ENCODE measurements at regions not wholly inside any gene's neighbourhood (a gene's known extent, or its start where the extent isn't known, plus 50 kb on each side); places are given as distances from the start of the nearest gene placed in this dataset.

- in situ Hi-C loops (cut with HindIII; ENCODE audit: low sequenced_read_pairs): no loop called here
Observed at GRCh38 chr5:14019768-14020290, 75.3 kb upstream of the DNAH5 start.

- in situ Hi-C loops (cut with HindIII; ENCODE audit: low sequenced_read_pairs): no loop called here
Observed at GRCh38 chr5:14017904-14018303, 73.4 kb upstream of the DNAH5 start.

GRCh38 chr5:14016549-14016948, 72.1 kb upstream of the DNAH5 start:
- in situ Hi-C loops (cut with HindIII; ENCODE audit: low sequenced_read_pairs): no loop called here

- in situ Hi-C loops (cut with HindIII; ENCODE audit: low sequenced_read_pairs): no loop called here
Observed at GRCh38 chr5:14011089-14012020, 66.9 kb upstream of the DNAH5 start.

GRCh38 chr5:14009575-14009974, 65.1 kb upstream of the DNAH5 start:
- in situ Hi-C loops (cut with HindIII; ENCODE audit: low sequenced_read_pairs): no loop called here

GRCh38 chr5:14008819-14009311, 64.4 kb upstream of the DNAH5 start:
- in situ Hi-C loops (cut with HindIII; ENCODE audit: low sequenced_read_pairs): no loop called here

GRCh38 chr5:14006823-14007520, 62.5 kb upstream of the DNAH5 start:
- in situ Hi-C loops (cut with HindIII; ENCODE audit: low sequenced_read_pairs): no loop called here

GRCh38 chr5:14004598-14005394, 60.3 kb upstream of the DNAH5 start:
- in situ Hi-C loops (cut with HindIII; ENCODE audit: low sequenced_read_pairs): no loop called here

GRCh38 chr5:14003936-14004335, 59.4 kb upstream of the DNAH5 start:
- in situ Hi-C loops (cut with HindIII; ENCODE audit: low sequenced_read_pairs): no loop called here

GRCh38 chr5:14003513-14003912, 59.0 kb upstream of the DNAH5 start:
- in situ Hi-C loops (cut with HindIII; ENCODE audit: low sequenced_read_pairs): no loop called here

- in situ Hi-C loops (cut with HindIII; ENCODE audit: low sequenced_read_pairs): loop anchor here (5.0 to 25.0 kb wide), 2 partner anchors 289 to 539 kb away; no protein-coding TSS in a partner anchor
Observed at GRCh38 chr5:13998254-13998653, 53.8 kb upstream of the DNAH5 start.

GRCh38 chr5:13997514-13997913, 53.0 kb upstream of the DNAH5 start:
- in situ Hi-C loops (cut with HindIII; ENCODE audit: low sequenced_read_pairs): loop anchor here (5.0 to 25.0 kb wide), 2 partner anchors 290 to 540 kb away; no protein-coding TSS in a partner anchor

GRCh38 chr5:13994621-13995253, 50.2 kb upstream of the DNAH5 start:
- in situ Hi-C loops (cut with HindIII; ENCODE audit: low sequenced_read_pairs): loop anchor here (5.0 to 25.0 kb wide), 3 partner anchors 63 to 543 kb away; no protein-coding TSS in a partner anchor
